Hindlimb muscle (tissue), 1 donor: ENCODE measurements at regions not wholly inside any gene's neighbourhood (a gene's known extent, or its start where the extent isn't known, plus 50 kb on each side); places are given as distances from the start of the nearest gene placed in this dataset.
"Not testable (repeated sequence)": the region's sequence is repeated elsewhere in the genome, so short reads cannot be mapped to it uniquely, and the experiment has no call there.

Source experiments
- DNase-seq: peaks from one replicate; pipeline ENCODE4 v3.0.0-alpha.2; 2013

GRCh38 chr2:161070693-161071479 lies 89.3 kb upstream of the TANK start:
- DNase-seq = no peak

DNA sequence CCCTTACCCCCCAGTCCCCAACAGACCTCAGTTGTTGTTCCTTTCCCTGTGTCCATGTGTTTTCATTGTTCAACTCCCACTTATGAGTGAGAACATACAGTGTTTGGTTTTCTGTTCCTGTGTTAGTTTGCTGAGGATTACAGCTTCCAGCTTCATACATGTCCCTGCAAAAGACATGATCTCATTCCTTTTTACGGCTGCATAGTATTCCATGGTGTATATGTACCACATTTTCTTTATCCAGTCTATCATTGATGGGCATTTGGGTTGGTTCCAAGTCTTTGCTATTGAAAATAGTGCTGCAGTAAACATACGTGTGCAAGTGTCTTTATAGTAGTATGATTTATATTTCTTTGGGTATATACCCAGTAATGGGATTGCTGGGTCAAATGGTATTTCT lies 87.8 kb upstream of the TANK start:
- not testable (repeated sequence) for DNase-seq

GRCh38 chr2:161075701-161076100 lies 84.5 kb upstream of the TANK start:
- DNase-seq = no peak

DNA sequence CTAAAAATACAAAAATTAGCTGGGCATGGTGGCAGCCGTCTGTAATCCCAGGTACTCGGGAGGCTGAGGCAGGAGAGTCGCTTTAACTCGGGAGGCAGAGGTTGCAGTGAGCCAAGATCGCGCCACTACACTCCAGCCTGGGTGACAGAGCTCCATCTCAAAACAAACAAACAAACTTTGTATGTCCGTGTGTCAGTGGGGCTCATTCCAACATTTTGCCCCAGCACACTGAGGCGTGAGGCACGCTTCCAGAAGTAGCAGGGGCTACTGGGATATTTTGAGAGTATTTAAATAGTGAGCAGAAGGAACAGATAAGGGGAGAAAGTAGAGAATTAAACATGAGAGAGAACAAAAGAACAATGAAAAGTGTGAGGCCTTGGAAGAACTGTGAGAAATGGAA lies 83.3 kb upstream of the TANK start:
- DNase-seq = no peak

GRCh38 chr2:161077367-161078210 lies 82.6 kb upstream of the TANK start:
- DNase-seq = peak; percentile 52

DNA sequence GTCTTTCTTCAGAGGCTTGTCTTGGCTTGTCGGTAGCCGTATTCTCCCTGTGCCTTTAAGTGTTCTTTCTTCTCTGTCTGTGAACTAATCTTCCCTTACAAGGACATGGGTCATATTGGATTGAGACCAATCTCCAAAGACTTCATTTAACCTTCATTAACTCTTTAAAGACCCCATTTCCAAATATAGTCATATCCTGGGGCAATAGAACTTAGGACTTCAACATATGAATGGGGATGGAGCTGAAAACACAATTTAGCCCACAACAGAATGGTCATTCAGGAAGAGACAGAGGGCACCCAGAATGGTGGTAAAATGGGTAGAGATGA lies 82.1 kb upstream of the TANK start:
- DNase-seq = no peak

GRCh38 chr2:161085149-161085548 lies 75.1 kb upstream of the TANK start:
- no peak for DNase-seq

DNA sequence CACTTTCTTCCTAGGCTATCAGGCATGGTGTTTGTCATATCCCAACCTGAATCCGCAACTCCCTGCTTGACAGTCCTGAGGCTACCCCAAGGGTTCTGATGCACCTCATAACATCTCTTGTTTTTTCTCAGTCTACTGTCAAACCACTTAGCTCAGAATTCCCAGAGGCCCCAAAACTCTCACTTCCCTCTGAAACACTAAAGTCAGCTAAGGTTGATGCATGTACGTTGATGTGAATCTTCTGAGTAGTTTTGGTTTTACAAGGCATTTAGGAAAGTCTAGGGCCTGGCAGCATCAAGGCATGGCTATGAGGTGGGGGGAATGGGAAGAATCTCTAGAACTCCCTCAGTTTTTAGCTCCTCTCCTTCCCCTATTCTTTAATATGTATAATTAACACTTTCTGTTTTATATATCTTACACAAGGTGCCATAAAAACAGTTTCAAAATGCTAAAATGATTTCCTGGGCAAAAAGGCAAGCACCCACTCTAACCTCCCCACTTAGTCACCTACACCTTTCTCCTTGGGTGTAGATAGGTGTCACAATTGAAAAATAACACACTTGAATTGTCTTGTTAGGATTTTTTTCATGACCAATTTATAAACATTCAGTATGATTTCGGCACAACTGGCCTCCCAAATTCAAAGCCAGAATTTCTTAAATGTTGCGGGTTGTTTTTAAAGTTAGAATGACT lies 71.4 kb upstream of the TANK start:
- no peak for DNase-seq

GRCh38 chr2:161090411-161090810 lies 69.8 kb upstream of the TANK start:
- no peak for DNase-seq

DNA sequence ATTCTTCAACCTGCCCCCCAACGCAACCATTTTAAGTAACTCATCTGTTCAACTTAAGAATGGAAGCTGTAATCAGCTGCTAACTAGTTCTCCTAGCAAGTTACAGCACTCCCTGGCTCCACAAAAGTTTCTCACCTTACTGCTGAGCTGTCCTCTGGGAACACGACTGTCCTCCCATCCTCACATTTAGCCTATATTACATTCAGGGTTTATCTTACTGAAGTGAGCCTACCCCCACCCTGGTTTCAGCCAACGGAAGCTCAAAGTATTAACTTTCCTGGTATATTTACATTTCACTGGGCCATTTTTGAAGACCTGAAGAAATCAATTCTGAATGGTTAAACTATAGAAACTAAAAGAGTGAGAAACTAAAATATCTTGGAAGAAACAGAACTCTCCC lies 64.9 kb upstream of the TANK start:
- DNase-seq = no peak

DNA sequence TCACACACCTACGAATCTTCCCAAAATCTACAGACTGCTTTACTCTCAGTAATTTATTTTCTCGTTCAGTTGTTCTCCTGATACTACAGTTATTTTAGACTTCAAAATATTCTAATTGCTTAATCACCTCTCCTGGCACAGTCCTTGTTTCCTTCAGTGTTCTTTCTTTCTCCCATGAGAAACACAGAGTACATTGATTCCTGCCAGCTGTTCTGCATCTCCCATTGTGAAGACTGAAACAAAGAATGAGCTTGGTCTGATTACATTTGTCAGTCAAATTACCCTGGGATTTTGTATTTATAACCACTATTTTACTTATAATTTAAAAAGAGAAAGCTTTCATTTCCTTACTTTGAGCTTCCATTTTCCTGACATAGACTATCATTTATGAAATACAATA lies 63.9 kb upstream of the TANK start:
- DNase-seq = no peak

DNA sequence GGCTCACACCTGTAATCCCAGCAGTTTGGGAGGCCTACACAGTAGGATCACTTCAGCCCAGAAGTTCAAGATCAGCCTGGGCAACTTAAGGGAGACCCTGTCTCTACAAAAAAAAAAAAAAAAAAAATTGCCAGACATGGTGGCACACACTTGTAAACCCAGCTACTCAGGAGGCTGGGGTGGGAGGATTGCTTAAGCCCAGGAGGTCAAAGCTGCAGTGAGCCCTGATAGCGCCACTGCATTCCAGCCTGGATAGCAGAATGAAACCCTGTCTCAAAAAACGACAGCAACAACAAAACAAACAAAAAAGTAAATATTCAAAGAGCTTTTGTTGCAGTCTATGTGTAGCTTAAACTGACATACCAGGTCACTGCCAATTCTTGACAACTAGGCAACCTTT lies 63.1 kb upstream of the TANK start:
- DNase-seq = no peak

GRCh38 chr2:161100211-161100895 lies 59.9 kb upstream of the TANK start:
- no peak for DNase-seq

DNA sequence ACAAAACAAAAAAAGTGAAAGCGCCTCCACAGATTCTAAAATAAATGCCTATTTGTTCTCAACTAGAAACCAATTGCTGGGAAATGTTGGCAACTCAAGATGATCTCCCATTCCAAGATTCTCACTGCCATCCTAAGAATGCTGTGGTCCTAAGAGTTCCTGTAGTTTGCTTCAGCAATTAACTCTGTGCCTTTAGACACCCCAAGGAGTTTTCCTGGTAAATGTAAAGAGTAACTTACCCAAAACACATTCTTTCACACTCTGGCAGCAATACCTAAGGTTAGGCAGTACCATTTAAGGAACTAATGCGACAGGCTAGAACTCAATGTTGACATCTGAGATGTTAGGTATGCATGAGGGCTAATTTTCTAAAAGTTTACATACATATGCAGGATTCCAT lies 58.8 kb upstream of the TANK start:
- no peak for DNase-seq

- no peak for DNase-seq
Measured at GRCh38 chr2:161102770-161103450, 57.3 kb upstream of the TANK start.

- no peak for DNase-seq
Measured at GRCh38 chr2:161103451-161103831, 56.8 kb upstream of the TANK start.

- no peak for DNase-seq
Measured at GRCh38 chr2:161104054-161104553, 56.1 kb upstream of the TANK start.

DNA sequence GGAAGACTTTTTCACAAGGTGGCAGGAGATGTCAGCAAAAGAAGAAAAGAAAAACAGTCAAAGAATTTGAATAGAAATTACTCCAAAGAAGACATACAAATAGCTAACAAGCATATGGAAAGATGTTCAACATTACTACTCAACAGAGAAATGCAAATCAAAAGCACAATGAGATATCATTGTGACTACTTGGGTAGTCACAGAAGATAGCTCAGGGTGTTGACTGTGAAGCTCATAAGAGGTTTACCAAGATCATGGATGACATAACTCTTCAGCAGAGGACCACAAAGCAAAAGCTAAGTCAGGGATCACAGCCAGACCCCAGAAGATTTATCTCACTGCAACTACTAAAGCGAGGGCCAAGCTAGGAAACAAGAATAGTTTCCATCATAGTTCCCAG lies 53.0 kb upstream of the TANK start:
- DNase-seq = no peak
